ENCODE measurements at regions not wholly inside any gene's neighbourhood (a gene's known extent, or its start where the extent isn't known, plus 50 kb on each side); places are given as distances from the start of the nearest gene placed in this dataset.

DNA sequence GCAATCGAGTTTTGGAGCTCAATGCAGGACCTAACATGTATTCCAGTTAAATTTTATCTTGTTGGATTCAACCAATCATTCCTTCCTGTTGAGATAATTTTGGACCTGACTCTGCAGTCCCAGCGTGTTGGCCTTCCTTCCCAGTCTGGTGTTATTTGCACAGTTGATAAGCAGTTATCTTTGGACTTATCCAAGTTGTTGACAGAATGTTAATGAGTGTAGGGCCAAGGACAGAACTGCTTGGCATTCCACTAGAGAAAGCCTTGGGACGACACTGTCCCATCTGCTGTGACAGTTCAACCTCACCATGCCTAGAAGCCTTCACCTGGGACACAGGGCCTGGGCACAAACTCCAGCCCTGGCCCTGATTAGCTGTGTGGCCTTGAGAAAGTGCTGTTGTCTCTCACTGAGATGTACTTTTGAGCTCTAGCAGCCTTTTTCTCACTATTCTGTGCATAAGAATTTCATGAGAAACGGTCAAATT, 104.1 kb upstream of the SLC25A33 start:
- TF ChIP-seq EP300 (IDR thresholded peaks at IDR 0.05): no peak
- TF ChIP-seq, protein P1, sequence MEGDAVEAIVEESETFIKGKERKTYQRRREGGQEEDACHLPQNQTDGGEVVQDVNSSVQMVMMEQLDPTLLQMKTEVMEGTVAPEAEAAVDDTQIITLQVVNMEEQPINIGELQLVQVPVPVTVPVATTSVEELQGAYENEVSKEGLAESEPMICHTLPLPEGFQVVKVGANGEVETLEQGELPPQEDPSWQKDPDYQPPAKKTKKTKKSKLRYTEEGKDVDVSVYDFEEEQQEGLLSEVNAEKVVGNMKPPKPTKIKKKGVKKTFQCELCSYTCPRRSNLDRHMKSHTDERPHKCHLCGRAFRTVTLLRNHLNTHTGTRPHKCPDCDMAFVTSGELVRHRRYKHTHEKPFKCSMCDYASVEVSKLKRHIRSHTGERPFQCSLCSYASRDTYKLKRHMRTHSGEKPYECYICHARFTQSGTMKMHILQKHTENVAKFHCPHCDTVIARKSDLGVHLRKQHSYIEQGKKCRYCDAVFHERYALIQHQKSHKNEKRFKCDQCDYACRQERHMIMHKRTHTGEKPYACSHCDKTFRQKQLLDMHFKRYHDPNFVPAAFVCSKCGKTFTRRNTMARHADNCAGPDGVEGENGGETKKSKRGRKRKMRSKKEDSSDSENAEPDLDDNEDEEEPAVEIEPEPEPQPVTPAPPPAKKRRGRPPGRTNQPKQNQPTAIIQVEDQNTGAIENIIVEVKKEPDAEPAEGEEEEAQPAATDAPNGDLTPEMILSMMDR (IDR thresholded peaks at IDR 0.05): no peak

Measured in tibial nerve (tissue), 4 donors.